GM12878 (cell line): ENCODE measurements at regions not wholly inside any gene's neighbourhood (a gene's known extent, or its start where the extent isn't known, plus 50 kb on each side); places are given as distances from the start of the nearest gene placed in this dataset.

Source experiments
- ATAC-seq: fragments of 200-7000 bp; cut with Tn5 transposase; 3 replicates; pipeline ENCODE4 v1.9.1; 2020; ENCODE audit warnings: mild to moderate bottlenecking, moderate library complexity
- BruUV-seq: library from RNA; stranded (reverse); fragments of 400-500 nt; replicated peaks from 2 replicates; lab custom pipeline; 2021; lab: Mats Ljungman, UMichigan
- CTCF ChIA-PET: fragments of 300-600 bp; sonication (Branson Sonifier 250); formaldehyde crosslinking; extraction: SDS; loops from one replicate; lab custom pipeline; 2021; ENCODE audit warnings: inconsistent platforms; lab: Yijun Ruan, JAX
- POLR2A ChIA-PET: fragments of 350-600 bp; formaldehyde crosslinking; extraction: SDS; loops from one replicate; lab custom pipeline; 2021; ENCODE audit warnings: inconsistent platforms; lab: Charles Lee
- RAD21 ChIA-PET: fragments of 300-600 bp; sonication (Branson Sonifier 250); formaldehyde crosslinking; loops from one replicate; lab custom pipeline; 2023; ENCODE audit warnings: antibody characterized with exemption; ENCODE audit not compliant: unreplicated experiment; lab: Charles Lee
- SMC1A ChIA-PET: fragments of 300-600 bp; sonication (Branson Sonifier 250); formaldehyde crosslinking; loops from one replicate; lab custom pipeline; 2023; ENCODE audit not compliant: unreplicated experiment, uncharacterized antibody; lab: Charles Lee
- DNase-seq: peaks from one replicate; pipeline ENCODE4 v3.0.0-alpha.2; 2011; ENCODE audit warnings: low read depth, low spot score
- FAIRE-seq: peaks from 3 replicates; lab custom pipeline; 2011; peaks lifted over from hg19 to GRCh38; lab: Jason Lieb, UNC
- H2AFZ ChIP-seq: 2 replicates; pipeline ENCODE4 v1.6.0; 2011; ENCODE audit warnings: low read depth, low read length, control low read depth; ENCODE audit not compliant: control insufficient read depth
- H3K27ac ChIP-seq: 2 replicates; pipeline ENCODE4 v1.5.1; 2011; ENCODE audit warnings: control low read depth; ENCODE audit not compliant: control insufficient read depth, insufficient read depth
- H3K27me3 ChIP-seq, 2 experiments: replicated peaks in 1 of 2; 2 replicates each; pipeline versions ENCODE4 v1.6.0 to v1.6.1; 2011; ENCODE audit warnings: low read length in 1 of 2; ENCODE audit not compliant: control insufficient read depth in 2 of 2, insufficient read depth in 2 of 2
- H3K36me3 ChIP-seq, 2 experiments: 2 replicates each; pipeline ENCODE4 v1.5.1; 2011; ENCODE audit warnings: low read length in 1 of 2; ENCODE audit not compliant: control insufficient read depth in 2 of 2, insufficient read depth in 2 of 2
- H3K4me1 ChIP-seq: 2 replicates; pipeline ENCODE4 v1.6.1; 2011; ENCODE audit warnings: mild to moderate bottlenecking, low read length, moderate library complexity, mixed read lengths; ENCODE audit not compliant: control insufficient read depth, insufficient read depth
- H3K4me2 ChIP-seq: 2 replicates; pipeline ENCODE4 v1.6.0; 2011; ENCODE audit warnings: control low read depth; ENCODE audit not compliant: control insufficient read depth, insufficient read depth
- H3K4me3 ChIP-seq: fragments of 200-600 bp; sonication (generic); 2 replicates; pipeline ENCODE4 v1.5.1; 2016
- H3K79me2 ChIP-seq: 2 replicates; pipeline ENCODE4 v1.6.0; 2011; ENCODE audit warnings: low read length; ENCODE audit not compliant: control insufficient read depth, insufficient read depth
- H3K9ac ChIP-seq: 2 replicates; pipeline ENCODE4 v1.8.0; 2011; ENCODE audit warnings: low read length, control low read depth, mixed read lengths; ENCODE audit not compliant: control insufficient read depth, insufficient read depth
- H3K9me3 ChIP-seq: replicated peaks from 3 replicates; pipeline ENCODE4 v1.5.1; 2011; ENCODE audit warnings: mild to moderate bottlenecking, low read length; ENCODE audit not compliant: control insufficient read depth, insufficient read depth
- H4K20me1 ChIP-seq: 2 replicates; pipeline ENCODE4 v1.6.0; 2011; ENCODE audit not compliant: control insufficient read depth, insufficient read depth
- CEBPB ChIP-seq, 2 experiments: fragments of 150-350 bp in 1 of 2; IDR thresholded peaks; 2 replicates each; pipeline ENCODE4 v1.6.1; 2012 to 2014; ENCODE audit warnings: low read depth in 2 of 2, low read length in 2 of 2, borderline replicate concordance in 1 of 2, inconsistent platforms in 1 of 2
- CHD2 ChIP-seq: IDR thresholded peaks from 2 replicates; pipeline ENCODE4 v1.6.1; 2011; ENCODE audit warnings: low read depth, low read length, improper control_type of control experiment, borderline replicate concordance
- NFYB ChIP-seq: IDR thresholded peaks from 2 replicates; pipeline ENCODE4 v1.6.1; 2011; ENCODE audit warnings: low read depth, mild to moderate bottlenecking, low read length, improper control_type of control experiment, moderate library complexity; ENCODE audit not compliant: insufficient read depth
- NRF1 ChIP-seq: conservative IDR thresholded peaks from 2 replicates; pipeline ENCODE4 v1.6.1; 2011; ENCODE audit warnings: mild to moderate bottlenecking, low read depth, low read length, improper control_type of control experiment
- RB1 ChIP-seq: fragments of 450-650 bp; formaldehyde crosslinking; IDR thresholded peaks from 2 replicates; pipeline ENCODE4 v1.6.1; 2017; ENCODE audit warnings: mild to moderate bottlenecking, borderline replicate concordance
- SREBF1 ChIP-seq: IDR thresholded peaks from 2 replicates; pipeline ENCODE4 v1.6.1; 2012; ENCODE audit warnings: mild to moderate bottlenecking, low read length
- STAT3 ChIP-seq: IDR thresholded peaks from 2 replicates; pipeline ENCODE4 v1.6.1; 2011; ENCODE audit warnings: low read depth, low read length, improper control_type of control experiment
- SUPT20H ChIP-seq: IDR thresholded peaks from 2 replicates; pipeline ENCODE4 v1.6.1; 2011; ENCODE audit warnings: low read depth, mild to moderate bottlenecking, low read length, moderate library complexity, borderline replicate concordance; ENCODE audit not compliant: control insufficient read depth
- ZNF384 ChIP-seq: IDR thresholded peaks from 2 replicates; pipeline ENCODE4 v1.6.1; 2012; ENCODE audit warnings: low read depth, mild to moderate bottlenecking, low read length, improper control_type of control experiment, borderline replicate concordance
- WGBS: methylation state at CpG from one replicate; pipeline ENCODE4 v1.1.6; 2016; ENCODE audit warnings: low lambda C conversion rate; ENCODE audit not compliant: insufficient replicate concordance, insufficient coverage; ENCODE audit errors: missing lambda C conversion rate; 5-methylcytosine and 5-hydroxymethylcytosine counted together
- in situ Hi-C: fragments of 300-500 bp; cut with MboI; formaldehyde crosslinking; loops from 9 replicates; pipeline ENCODE4 v1.14.3; 2018; ENCODE audit warnings: mixed read lengths
- intact Hi-C: fragments of 100-400 bp; cut with micrococcal nuclease; formaldehyde crosslinking; loops from one replicate; pipeline ENCODE4 v1.14.2; 2022; ENCODE audit not compliant: unreplicated experiment
- TF ChIP-seq, protein P1 (sequence below): IDR thresholded peaks from 2 replicates; pipeline ENCODE4 v1.6.1; 2011; ENCODE audit warnings: low read depth, mild to moderate bottlenecking, low read length, moderate library complexity, borderline replicate concordance; ENCODE audit errors: extremely low read depth
- TF ChIP-seq, protein P2 (sequence below): IDR thresholded peaks from 2 replicates; pipeline ENCODE4 v1.6.1; 2012; ENCODE audit warnings: low read length, inconsistent platforms

DNA sequence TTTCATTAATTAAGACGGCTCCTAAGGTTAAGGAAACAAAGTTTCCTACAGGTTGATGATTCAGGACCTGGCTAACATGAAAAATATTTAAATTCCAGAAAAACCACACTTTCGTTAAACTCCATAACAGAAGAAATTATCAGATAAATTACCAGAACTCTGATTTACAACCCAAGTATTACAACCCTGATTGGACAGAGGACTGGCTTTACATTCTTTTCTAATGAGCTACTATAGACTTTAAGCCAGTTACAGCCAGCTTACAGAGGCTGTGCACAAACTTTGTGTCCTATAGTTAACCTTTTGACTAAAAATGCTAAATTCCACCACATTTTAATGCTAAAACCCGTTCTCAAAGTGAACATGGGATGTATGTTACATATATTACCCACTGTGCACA is 458.6 kb downstream of the KCNJ3 start:
- ATAC-seq = no peak
- in situ Hi-C loops (no loop called here), intact Hi-C loops (no loop called here)
- no TSS peak for BruUV-seq
- Histone ChIP-seq H3K4me1 (no peaks in the 10 kb centered on the region), H3K79me2 (no peaks in the 10 kb centered on the region), H4K20me1 (no peaks in the 10 kb centered on the region), H3K27ac (no peak overlapping the region), H2AFZ (no peak overlapping the region), H3K36me3 (no peaks in the 10 kb centered on the region), H3K4me2 (no peak overlapping the region), H3K9me3 (peaks cover 1% of the 10 kb centered on the region; the same call in 2 of the 3 replicates), H3K9ac (no peak overlapping the region)
- 18% methylated on average over 3 of the region's 3 CpGs for WGBS
- DNase-seq = no peak
- POLR2A ChIA-PET = interaction anchor here (0.6 kb wide), 1 partner anchor 23 kb away, joined by 3 read pairs; no protein-coding TSS in a partner anchor
- FAIRE-seq = no peak
- SMC1A ChIA-PET = interaction anchor here (1.6 kb wide), 1 partner anchor 23 kb away, joined by 3 read pairs; no protein-coding TSS in a partner anchor
- RAD21 ChIA-PET = no interaction called here
- no peak for TF ChIP-seq STAT3
- TF ChIP-seq, protein P1, sequence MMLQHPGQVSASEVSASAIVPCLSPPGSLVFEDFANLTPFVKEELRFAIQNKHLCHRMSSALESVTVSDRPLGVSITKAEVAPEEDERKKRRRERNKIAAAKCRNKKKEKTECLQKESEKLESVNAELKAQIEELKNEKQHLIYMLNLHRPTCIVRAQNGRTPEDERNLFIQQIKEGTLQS = no peak
- TF ChIP-seq, all 136 proteins: peak for 0
- H3K4me3 ChIP-seq = no peak overlapping the region
- CTCF ChIA-PET = no interaction called here
- H3K27me3 ChIP-seq = no peaks in the 10 kb centered on the region

DNA sequence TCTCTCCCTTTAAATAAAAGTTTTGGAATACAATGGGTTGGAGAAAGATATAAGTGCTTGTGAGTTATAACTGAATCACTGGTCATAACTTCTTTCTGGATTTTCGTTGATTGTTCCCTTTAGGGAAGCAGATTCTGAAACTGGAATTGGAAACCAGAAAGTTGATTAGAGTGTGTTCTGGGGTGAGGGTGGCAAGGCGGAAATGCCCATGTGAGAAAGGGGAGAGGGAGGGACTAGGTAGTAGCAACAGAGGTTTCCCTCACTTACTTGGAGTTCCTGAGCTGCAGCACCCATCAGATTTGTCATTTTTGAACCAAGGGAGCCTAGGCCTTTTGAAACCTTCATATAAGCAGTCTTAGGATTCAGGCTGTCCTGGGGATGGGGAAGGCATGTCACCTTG is 453.4 kb downstream of the KCNJ3 start:
- BruUV-seq = no TSS peak
- TF ChIP-seq SREBF1 (no peak), SUPT20H (no peak), NRF1 (no peak), NFYB (no peak), CHD2 (no peak), CEBPB (IDR thresholded peaks at IDR 0.05; ENCODE audit: borderline replicate concordance in 1 of 2, low read depth in 2 of 2, low read length in 2 of 2) (no peak), RB1 (no peak), ZNF384 (no peak)
- TF ChIP-seq, protein P2, sequence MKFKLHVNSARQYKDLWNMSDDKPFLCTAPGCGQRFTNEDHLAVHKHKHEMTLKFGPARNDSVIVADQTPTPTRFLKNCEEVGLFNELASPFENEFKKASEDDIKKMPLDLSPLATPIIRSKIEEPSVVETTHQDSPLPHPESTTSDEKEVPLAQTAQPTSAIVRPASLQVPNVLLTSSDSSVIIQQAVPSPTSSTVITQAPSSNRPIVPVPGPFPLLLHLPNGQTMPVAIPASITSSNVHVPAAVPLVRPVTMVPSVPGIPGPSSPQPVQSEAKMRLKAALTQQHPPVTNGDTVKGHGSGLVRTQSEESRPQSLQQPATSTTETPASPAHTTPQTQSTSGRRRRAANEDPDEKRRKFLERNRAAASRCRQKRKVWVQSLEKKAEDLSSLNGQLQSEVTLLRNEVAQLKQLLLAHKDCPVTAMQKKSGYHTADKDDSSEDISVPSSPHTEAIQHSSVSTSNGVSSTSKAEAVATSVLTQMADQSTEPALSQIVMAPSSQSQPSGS = no peak
- H3K4me1 ChIP-seq = no peaks in the 10 kb centered on the region
- ATAC-seq (no peak), FAIRE-seq (no peak), DNase-seq (no peak)
- ChIA-PET RAD21 (no interaction called here), SMC1A (interaction anchor here (0.7 to 2.7 kb wide), 2 partner anchors 9 to 611 kb away, joined by 3 to 8 read pairs; no protein-coding TSS in a partner anchor), CTCF (interaction anchor here (0.8 to 1.2 kb wide), 3 partner anchors 8 to 68 kb away, joined by 3 read pairs; no protein-coding TSS in a partner anchor), POLR2A (no interaction called here)
- H3K27me3 ChIP-seq = no peaks in the 10 kb centered on the region
- 70% methylated on average over 2 of the region's 2 CpGs for WGBS
- H4K20me1 ChIP-seq = no peaks in the 10 kb centered on the region
- no peak overlapping the region for H3K27ac ChIP-seq
- H3K9me3 ChIP-seq = peaks cover 3% of the 10 kb centered on the region; the same call in 2 of the 3 replicates
- in situ Hi-C loops = no loop called here
- no peak overlapping the region for H3K4me3 ChIP-seq
- H3K4me2 ChIP-seq = no peak overlapping the region
- peak overlapping the region; percentile 16; the same call in 1 of the 2 replicates for H2AFZ ChIP-seq
- intact Hi-C loops = no loop called here
- H3K79me2 ChIP-seq = no peaks in the 10 kb centered on the region
- no peak overlapping the region for H3K9ac ChIP-seq
- no peaks in the 10 kb centered on the region for H3K36me3 ChIP-seq
